HL-60 (cell line): ENCODE measurements at regions not wholly inside any gene's neighbourhood (a gene's known extent, or its start where the extent isn't known, plus 50 kb on each side); places are given as distances from the start of the nearest gene placed in this dataset.

Experiments used
- REST ChIP-seq: IDR thresholded peaks from 2 replicates; pipeline ENCODE4 v1.6.1; 2012; ENCODE audit warnings: low read depth; ENCODE audit not compliant: insufficient replicate concordance
- TF ChIP-seq, protein P1 (sequence below): IDR thresholded peaks from one replicate; pipeline ENCODE4 v1.5.1; 2011; ENCODE audit warnings: low read length, control low read depth, inconsistent platforms; ENCODE audit not compliant: insufficient read depth

DNA sequence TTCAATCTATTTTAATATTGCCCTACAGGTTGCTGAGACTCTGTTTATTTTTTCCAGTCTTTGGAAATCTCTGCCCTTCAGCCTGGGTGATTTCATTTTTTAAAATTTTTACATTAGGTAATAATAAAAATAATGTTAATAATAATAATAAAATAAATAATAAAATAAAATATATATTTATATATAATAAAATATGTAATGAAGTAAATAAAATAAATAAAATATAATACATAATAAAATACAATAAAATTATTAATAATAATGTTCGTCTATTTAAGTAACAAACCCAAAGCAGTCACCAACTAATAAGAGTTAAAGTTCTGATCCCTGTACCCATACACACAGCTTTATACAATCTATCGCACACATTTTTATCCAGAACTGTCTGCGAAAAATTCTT is 130.5 kb downstream of the SEC23A start:
- TF ChIP-seq, protein P1, sequence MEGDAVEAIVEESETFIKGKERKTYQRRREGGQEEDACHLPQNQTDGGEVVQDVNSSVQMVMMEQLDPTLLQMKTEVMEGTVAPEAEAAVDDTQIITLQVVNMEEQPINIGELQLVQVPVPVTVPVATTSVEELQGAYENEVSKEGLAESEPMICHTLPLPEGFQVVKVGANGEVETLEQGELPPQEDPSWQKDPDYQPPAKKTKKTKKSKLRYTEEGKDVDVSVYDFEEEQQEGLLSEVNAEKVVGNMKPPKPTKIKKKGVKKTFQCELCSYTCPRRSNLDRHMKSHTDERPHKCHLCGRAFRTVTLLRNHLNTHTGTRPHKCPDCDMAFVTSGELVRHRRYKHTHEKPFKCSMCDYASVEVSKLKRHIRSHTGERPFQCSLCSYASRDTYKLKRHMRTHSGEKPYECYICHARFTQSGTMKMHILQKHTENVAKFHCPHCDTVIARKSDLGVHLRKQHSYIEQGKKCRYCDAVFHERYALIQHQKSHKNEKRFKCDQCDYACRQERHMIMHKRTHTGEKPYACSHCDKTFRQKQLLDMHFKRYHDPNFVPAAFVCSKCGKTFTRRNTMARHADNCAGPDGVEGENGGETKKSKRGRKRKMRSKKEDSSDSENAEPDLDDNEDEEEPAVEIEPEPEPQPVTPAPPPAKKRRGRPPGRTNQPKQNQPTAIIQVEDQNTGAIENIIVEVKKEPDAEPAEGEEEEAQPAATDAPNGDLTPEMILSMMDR = no peak
- no peak for TF ChIP-seq REST
